ENCODE measurements at regions not wholly inside any gene's neighbourhood (a gene's known extent, or its start where the extent isn't known, plus 50 kb on each side); places are given as distances from the start of the nearest gene placed in this dataset.

GRCh38 chr15:34700891-34701427 is 53.8 kb downstream of the GJD2 start:
- Mint-ChIP-seq H3K27ac (ENCODE audit: unreplicated experiment) (no peak overlapping the region), H3K9me3 (ENCODE audit: low read depth, unreplicated experiment) (no peaks in the 10 kb centered on the region), H3K4me3 (ENCODE audit: low read depth, unreplicated experiment) (no peak overlapping the region), H3K36me3 (ENCODE audit: insufficient read depth, unreplicated experiment) (no peaks in the 10 kb centered on the region), H3K4me1 (ENCODE audit: low read depth, unreplicated experiment) (no peaks in the 10 kb centered on the region), H3K27me3 (ENCODE audit: unreplicated experiment) (no peaks in the 10 kb centered on the region)
- DNase-seq, result no peak
- BruUV-seq (replicated peaks), result no TSS peak
- TF ChIP-seq CTCF (IDR thresholded peaks at IDR 0.05; ENCODE audit: unreplicated experiment), result no peak
- intact Hi-C loops (cut with micrococcal nuclease; ENCODE audit: unreplicated experiment), result no loop called here
- CTCF ChIA-PET, result no interaction called here

- DNase-seq, result no peak
- TF ChIP-seq CTCF (IDR thresholded peaks at IDR 0.05; ENCODE audit: unreplicated experiment), result no peak
- H3K36me3 Mint-ChIP-seq (ENCODE audit: insufficient read depth, unreplicated experiment), result no peaks in the 10 kb centered on the region
- no TSS peak for BruUV-seq (replicated peaks)
- H3K4me1 Mint-ChIP-seq (ENCODE audit: low read depth, unreplicated experiment), result no peaks in the 10 kb centered on the region
- no peaks in the 10 kb centered on the region for H3K27me3 Mint-ChIP-seq (ENCODE audit: unreplicated experiment)
- CTCF ChIA-PET, result no interaction called here
- intact Hi-C loops (cut with micrococcal nuclease; ENCODE audit: unreplicated experiment), result no loop called here
- no peak overlapping the region for H3K4me3 Mint-ChIP-seq (ENCODE audit: low read depth, unreplicated experiment)
- no peak overlapping the region for H3K27ac Mint-ChIP-seq (ENCODE audit: unreplicated experiment)
- H3K9me3 Mint-ChIP-seq (ENCODE audit: low read depth, unreplicated experiment), result no peaks in the 10 kb centered on the region
Measured at GRCh38 chr15:34699968-34700640, 54.7 kb downstream of the GJD2 start.

GRCh38 chr15:34696506-34696905 is 58.3 kb downstream of the GJD2 start:
- Mint-ChIP-seq H3K4me1 (ENCODE audit: low read depth, unreplicated experiment) (no peaks in the 10 kb centered on the region), H3K27me3 (ENCODE audit: unreplicated experiment) (no peaks in the 10 kb centered on the region), H3K36me3 (ENCODE audit: insufficient read depth, unreplicated experiment) (no peaks in the 10 kb centered on the region), H3K4me3 (ENCODE audit: low read depth, unreplicated experiment) (no peak overlapping the region), H3K27ac (ENCODE audit: unreplicated experiment) (no peak overlapping the region), H3K9me3 (ENCODE audit: low read depth, unreplicated experiment) (no peaks in the 10 kb centered on the region)
- CTCF ChIA-PET, result no interaction called here
- no peak for DNase-seq
- no peak for TF ChIP-seq CTCF (IDR thresholded peaks at IDR 0.05; ENCODE audit: unreplicated experiment)
- intact Hi-C loops (cut with micrococcal nuclease; ENCODE audit: unreplicated experiment), result no loop called here
- no TSS peak for BruUV-seq (replicated peaks)

- no TSS peak for BruUV-seq (replicated peaks)
- Mint-ChIP-seq H3K36me3 (ENCODE audit: insufficient read depth, unreplicated experiment) (no peaks in the 10 kb centered on the region), H3K27me3 (ENCODE audit: unreplicated experiment) (no peaks in the 10 kb centered on the region), H3K27ac (ENCODE audit: unreplicated experiment) (no peak overlapping the region), H3K9me3 (ENCODE audit: low read depth, unreplicated experiment) (no peaks in the 10 kb centered on the region), H3K4me3 (ENCODE audit: low read depth, unreplicated experiment) (no peak overlapping the region), H3K4me1 (ENCODE audit: low read depth, unreplicated experiment) (peaks cover 14% of the 10 kb centered on the region)
- intact Hi-C loops (cut with micrococcal nuclease; ENCODE audit: unreplicated experiment), result no loop called here
- TF ChIP-seq CTCF (IDR thresholded peaks at IDR 0.05; ENCODE audit: unreplicated experiment), result no peak
- no peak for DNase-seq
- CTCF ChIA-PET, result no interaction called here
Measured at GRCh38 chr15:34693053-34693744, 61.6 kb downstream of the GJD2 start.
